ENCODE measurements at regions not wholly inside any gene's neighbourhood (a gene's known extent, or its start where the extent isn't known, plus 50 kb on each side); places are given as distances from the start of the nearest gene placed in this dataset.

DNA sequence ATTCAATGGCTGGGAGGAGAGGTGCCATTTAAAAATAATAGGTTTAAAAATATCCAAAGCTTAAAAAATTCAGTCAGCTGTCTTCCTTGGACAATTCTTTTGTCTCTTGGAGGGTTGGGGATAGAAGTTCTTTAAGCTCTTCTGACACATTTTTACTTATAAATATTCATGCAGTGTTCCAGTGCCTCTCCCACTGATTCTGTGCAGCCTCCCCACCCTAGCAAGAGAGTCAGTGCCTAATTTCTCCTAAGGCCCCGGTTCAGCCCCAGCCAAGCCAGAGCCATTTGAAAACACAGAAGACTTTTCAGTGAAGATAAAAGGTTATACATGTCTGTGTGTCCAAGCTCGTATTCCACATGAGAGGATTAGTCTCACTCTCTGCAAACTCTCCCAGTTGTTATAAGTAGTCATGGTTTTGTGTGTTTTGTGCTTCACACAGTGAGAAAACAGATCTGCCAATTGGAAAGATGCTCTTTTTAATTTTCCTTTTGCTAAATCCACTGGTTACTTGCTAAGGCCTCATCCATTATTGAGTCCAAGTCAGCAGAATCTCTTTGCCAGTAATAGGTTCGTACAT is 141.3 kb downstream of the CD47 start:
- H3K27ac ChIP-seq: no peak overlapping the region
- TF ChIP-seq, protein P1, sequence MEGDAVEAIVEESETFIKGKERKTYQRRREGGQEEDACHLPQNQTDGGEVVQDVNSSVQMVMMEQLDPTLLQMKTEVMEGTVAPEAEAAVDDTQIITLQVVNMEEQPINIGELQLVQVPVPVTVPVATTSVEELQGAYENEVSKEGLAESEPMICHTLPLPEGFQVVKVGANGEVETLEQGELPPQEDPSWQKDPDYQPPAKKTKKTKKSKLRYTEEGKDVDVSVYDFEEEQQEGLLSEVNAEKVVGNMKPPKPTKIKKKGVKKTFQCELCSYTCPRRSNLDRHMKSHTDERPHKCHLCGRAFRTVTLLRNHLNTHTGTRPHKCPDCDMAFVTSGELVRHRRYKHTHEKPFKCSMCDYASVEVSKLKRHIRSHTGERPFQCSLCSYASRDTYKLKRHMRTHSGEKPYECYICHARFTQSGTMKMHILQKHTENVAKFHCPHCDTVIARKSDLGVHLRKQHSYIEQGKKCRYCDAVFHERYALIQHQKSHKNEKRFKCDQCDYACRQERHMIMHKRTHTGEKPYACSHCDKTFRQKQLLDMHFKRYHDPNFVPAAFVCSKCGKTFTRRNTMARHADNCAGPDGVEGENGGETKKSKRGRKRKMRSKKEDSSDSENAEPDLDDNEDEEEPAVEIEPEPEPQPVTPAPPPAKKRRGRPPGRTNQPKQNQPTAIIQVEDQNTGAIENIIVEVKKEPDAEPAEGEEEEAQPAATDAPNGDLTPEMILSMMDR (conservative IDR thresholded peaks at IDR 0.05): no peak
- TF ChIP-seq ZFX (IDR thresholded peaks at IDR 0.05): no peak

DNA sequence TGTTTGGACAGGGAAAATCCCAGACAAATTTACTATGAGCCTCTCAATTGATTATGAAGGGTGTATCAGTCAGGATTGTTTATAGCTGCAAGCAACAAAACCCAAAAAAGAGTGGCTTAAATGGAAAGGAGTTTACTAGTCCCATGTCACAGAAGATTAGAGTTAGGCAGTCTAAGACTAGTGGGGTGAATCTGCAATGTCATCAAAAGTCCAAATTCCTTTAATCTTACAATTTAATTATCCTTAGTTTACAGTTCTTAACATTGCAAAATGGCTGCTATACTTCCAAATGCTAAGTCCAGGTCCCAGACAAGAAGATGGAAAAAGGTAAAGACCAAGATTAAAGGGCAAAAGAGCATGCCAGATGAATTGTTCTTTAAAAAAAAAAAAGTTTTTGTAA is 143.6 kb downstream of the CD47 start:
- no peak for TF ChIP-seq ZFX (IDR thresholded peaks at IDR 0.05)
- TF ChIP-seq, protein P1 (conservative IDR thresholded peaks at IDR 0.05): no peak
- H3K27ac ChIP-seq: no peak overlapping the region

DNA sequence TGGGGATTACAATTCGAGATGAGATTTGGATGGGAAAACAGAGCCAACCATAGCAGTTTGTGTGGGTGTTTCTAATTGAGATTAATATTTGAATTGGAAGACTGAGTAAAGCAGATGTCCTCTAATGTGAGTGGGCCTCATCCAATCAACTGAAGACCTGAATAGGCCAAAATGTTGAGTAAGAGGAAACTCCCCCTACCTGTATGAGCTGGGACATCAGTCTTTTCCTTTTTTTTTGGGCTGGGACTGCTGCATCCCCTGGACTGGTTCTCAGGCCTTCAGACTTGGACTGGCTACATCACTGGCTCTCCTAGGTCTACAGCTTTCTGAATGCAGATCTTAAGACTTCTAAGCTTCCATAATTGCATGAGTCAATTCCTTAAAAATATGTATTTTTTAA is 144.1 kb downstream of the CD47 start:
- TF ChIP-seq ZFX (IDR thresholded peaks at IDR 0.05): no peak
- TF ChIP-seq, protein P1 (conservative IDR thresholded peaks at IDR 0.05): no peak
- no peak overlapping the region for H3K27ac ChIP-seq

DNA sequence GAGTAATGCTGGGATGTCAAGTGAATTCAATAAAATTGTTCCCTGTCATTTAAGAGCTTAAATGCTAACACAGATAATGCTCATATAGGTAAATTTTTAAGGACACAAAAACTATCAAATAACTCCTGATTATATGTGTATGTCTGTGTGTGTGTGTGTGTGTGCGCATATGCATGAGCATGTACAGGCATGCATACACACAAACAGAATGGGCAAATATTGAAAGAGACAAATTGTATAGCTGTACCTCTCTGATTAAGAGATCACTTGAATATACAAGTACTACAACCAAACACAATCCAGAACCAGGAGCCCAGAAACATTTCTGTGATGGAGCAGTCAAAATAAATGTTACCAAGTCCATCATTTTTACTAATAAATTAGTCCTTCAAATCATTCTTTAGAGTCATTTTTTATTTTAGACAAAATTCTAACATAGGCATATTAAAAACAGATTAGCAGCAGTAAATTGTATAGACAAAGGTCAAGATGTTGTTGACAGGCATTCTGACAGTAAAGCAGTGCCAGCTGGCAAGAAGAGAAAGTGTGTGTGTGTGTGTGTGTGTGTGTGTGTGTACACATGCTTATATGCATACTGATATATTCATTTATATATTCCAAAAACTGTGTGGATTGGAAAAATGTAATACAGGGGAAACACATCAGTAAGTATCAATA is 145.3 kb downstream of the CD47 start:
- no peak for TF ChIP-seq ZFX (IDR thresholded peaks at IDR 0.05)
- TF ChIP-seq, protein P1 (conservative IDR thresholded peaks at IDR 0.05): no peak
- no peak overlapping the region for H3K27ac ChIP-seq

DNA sequence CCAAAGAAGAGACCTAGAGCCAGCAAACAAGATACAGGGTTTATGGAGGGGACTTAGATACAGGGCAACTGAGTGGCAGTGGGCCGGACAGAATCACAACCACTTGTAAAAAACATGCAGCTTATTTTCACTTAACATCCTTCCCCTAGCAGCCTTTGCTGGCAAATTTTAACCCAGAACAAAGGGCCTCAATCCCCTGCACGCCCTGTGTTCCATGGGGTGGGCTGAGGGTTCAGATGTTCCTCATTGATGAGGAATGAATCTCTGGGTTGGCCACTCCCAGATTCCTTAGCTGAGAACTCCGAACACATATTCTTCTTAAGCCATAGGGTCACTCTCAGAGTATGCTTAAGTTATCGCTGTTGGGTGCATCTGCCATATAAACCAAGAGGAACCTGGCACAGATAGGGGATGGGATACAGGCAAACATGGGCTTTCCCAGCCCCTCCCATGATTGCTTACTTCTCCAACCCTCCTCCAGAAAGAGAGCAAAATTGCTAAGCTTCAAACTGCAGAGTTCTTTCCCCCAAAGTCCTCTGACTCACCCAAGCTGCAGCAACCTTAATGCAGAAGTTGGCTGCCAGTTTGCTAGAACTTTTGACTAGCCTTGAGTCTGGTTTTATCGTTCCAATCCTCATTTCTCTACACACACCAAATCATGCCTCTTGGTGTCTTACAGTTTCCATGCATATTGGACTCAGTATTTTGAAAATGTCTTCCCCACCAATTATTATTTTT is 146.9 kb downstream of the CD47 start:
- no peak overlapping the region for H3K27ac ChIP-seq
- TF ChIP-seq ZFX (IDR thresholded peaks at IDR 0.05): no peak
- TF ChIP-seq, protein P1 (conservative IDR thresholded peaks at IDR 0.05): no peak

DNA sequence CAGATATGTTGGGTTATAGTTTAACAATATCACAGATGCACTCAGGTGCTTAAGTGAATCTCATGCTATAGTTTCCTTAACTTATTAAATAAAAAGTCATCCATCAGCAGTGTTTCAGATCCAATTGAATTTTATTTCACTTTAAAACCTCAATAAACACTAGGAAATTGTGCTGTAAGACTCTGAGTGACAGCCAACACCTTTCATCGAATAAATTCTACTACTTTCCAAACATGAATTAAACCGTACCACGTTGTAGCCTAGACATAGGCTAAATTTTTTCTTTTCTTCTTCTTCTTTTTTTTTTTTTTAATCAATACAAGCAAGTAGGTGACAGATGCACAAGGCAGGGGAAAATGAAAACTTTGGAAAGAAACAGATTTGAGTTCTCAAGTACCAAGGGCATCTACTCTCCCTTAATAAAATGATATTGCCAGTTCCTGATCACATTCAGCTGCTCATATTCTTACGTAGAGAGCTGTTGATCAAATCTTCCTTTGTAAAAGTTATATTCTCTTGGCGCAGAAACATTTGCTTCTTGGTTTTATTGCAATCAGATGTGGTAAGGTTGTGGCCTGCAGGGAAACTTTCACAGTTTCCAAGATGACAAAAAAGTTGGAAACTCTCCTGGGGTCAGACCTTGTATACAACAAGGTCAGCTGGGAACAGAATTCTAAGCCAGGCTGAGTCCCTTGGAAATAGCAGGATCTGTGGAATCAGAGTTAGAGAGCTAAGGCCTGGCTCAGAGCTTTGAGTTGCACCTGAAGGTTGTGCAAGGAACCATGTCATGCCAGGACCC is 147.7 kb downstream of the CD47 start:
- no peak overlapping the region for H3K27ac ChIP-seq

More for the DNA sequence above, 147.7 kb downstream of the CD47 start:
- TF ChIP-seq, protein P1 (conservative IDR thresholded peaks at IDR 0.05): no peak
- TF ChIP-seq ZFX (IDR thresholded peaks at IDR 0.05): no peak
